GM19239 (cell line): ENCODE measurements at regions not wholly inside any gene's neighbourhood (a gene's known extent, or its start where the extent isn't known, plus 50 kb on each side); places are given as distances from the start of the nearest gene placed in this dataset.
"Not testable (repeated sequence)": the region's sequence is repeated elsewhere in the genome, so short reads cannot be mapped to it uniquely, and the experiment has no call there.

Experiments used
- DNase-seq: peaks from one replicate; pipeline ENCODE4 v3.0.0; 2011; ENCODE audit warnings: low spot score; ENCODE audit not compliant: insufficient read length
- FAIRE-seq: peaks from 2 replicates; lab custom pipeline; 2011; peaks lifted over from hg19 to GRCh38; lab: Jason Lieb, UNC

- DNase-seq: no peak
- no peak for FAIRE-seq
Observed at GRCh38 chr12:114616081-114616480, 67.9 kb downstream of the TBX3 start.

GRCh38 chr12:114614040-114614439 is 69.9 kb downstream of the TBX3 start:
- FAIRE-seq: no peak

GRCh38 chr12:114612062-114612461 is 71.9 kb downstream of the TBX3 start:
- DNase-seq (no peak), FAIRE-seq (no peak)

More at GRCh38 chr12:114614040-114614439, 69.9 kb downstream of the TBX3 start:
- DNase-seq: no peak

DNA sequence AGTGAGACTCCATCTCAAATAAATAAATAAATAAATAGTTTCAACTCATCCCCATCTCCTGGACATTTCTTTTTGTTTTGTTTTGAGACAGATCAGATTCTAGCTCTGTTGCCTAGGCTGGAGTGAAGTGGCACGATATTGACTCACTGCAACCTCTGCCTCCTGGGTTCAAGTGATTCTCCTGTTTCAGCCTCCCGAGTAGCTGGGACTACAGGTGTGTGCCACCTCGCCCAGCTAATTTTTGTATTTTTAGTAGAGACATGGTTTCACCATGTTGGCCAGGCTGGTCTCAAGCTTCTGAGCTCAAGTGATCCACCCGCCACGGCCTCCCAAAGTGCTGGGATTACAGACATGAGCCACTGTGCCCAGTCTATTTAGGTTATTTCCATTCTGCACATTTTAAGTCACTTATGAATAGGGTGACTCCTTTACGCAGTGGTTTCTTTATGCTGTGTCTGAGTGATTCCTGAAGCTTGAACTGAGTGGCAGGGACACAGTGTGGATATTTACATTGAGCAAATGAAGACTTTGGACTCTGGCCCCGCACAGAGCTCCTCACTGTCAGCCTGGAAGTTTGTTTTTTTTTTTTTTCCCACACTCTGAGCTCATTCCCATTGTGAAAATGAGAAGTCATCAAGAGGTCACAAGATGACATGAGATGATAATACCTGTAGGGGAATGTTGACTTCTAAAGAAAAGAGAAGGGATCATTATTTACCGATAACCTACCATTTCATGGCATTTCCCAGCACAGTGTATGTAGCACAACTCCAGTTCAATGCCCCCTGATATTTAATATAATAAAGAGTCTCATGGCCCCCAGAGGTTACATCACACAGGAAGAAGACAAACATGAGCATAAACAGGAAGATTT is 72.6 kb downstream of the TBX3 start:
- DNase-seq (no peak), FAIRE-seq (no peak)

GRCh38 chr12:114608509-114608908 is 75.5 kb downstream of the TBX3 start:
- no peak for FAIRE-seq
- no peak for DNase-seq

DNA sequence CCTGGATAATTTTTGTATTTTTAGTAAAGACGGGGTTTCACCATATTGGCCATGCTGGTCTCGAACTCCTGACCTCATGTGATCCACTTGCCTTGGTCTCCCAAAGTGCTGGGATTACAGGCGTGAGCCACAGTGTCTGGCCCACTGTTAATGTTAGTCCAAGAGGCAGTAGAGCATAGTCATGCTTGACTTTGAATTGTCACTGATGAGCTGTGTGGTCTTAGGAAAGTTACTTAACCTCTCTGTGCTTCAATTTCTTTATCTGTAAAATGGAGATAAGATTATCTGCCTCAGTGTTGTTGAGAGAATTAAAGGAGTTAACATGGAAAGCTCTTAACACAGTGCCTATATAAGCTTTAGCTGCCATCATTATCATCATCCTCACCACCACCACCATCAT is 78.1 kb downstream of the TBX3 start:
- FAIRE-seq (no peak), DNase-seq (no peak)

GRCh38 chr12:114604606-114605005 is 79.4 kb downstream of the TBX3 start:
- DNase-seq (no peak), FAIRE-seq (no peak)

DNA sequence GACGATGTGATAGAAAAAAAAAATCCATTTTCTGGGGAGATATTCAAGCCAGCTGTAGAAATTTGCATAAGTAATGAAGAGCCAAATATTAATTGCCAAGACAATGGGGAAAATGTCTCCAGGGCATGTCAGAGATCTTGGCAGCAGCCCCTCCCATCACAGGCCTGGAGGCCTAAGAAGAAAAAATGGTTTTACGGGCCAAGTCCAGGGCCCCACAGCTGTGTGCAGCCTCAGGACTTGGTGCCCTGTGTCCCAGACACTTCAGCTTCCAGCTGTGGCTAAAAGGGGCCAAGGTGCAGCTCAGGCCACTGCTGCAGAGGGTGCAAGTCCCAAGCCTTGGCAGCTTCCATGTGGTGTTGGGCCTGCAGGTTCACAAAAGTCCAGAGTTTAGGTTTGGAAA is 83.4 kb downstream of the TBX3 start:
- DNase-seq, FAIRE-seq: not testable (repeated sequence)

DNA sequence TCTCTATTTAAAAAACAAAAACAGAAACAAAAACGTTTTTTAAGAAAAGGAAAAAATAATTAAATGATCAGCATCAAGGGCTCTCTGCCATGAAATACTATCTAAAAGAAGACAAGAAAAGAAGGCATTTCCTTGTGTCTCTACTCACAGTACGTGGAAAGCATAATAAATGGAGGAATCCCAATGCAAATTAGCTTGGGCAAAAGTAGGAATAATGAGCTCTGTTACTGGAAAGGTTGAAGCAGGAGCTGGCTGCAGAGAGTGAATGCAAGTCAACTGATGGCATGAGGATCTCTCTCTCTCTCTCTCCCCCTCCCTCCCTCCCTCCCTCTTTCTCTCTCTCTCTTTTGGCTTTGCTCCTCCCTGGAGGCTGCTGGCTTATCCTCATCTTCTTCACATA is 85.9 kb downstream of the TBX3 start:
- DNase-seq (no peak), FAIRE-seq (no peak)

DNA sequence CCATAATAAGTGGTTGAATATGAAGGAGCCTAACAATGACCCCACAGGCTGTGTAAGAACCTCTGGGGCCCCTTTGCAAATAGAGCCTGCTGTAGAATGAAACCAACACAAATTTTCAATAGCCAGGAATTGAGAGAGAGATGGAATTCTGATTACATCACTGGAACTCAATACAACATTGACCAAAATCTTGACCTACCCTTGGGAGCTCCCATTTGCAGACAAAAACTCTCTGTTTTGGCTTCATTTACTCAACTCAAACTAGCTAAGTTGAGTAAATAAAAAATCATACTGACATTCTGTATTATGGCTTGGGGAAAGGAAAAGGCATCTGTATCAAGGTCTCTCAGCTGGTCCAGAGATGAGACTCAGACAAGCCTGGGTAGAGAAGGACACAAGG is 91.0 kb downstream of the TBX3 start:
- FAIRE-seq (no peak), DNase-seq (no peak)

DNA sequence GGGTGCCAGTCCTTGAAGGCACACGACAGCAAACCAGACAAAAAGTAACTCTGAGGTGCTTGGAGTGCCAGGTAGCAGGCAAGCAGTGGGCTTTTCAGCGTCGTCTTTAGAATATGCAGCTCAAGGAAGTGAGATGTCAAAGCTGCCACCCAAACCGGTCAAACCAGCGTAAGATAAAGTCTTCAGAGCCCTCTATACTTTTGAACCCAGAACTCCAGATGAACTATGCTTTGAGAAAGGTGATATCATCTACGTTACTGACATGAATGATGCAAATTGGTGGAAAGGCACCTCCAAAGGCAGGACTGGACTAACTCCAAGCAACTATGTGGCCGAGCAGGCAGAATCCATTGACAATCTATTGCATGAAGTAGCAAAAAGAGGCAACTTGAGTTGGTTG is 95.9 kb downstream of the TBX3 start:
- FAIRE-seq (no peak), DNase-seq (no peak)

DNA sequence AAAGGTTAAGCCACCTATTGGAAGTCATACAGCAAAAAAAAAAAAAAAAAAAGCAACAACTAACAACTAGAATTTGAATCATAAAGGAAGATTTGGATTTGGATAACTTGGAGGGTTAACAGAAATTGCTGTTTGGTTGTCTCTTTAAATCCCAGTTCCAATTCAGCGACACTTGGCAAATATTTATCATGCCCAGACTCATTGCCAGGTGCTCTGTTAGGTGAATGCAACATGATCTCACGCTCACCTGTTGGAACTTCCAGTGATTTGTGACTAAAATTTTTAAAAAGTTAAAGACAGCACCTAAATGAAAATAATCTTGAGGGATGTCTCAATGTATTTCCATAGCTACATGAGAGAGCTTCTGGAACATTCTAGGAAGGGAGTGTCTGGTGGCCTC is 103.7 kb downstream of the TBX3 start:
- FAIRE-seq: no peak
- DNase-seq: no peak

- FAIRE-seq (no peak), DNase-seq (no peak)
Observed at GRCh38 chr12:114579389-114579788, 104.6 kb downstream of the TBX3 start.

DNA sequence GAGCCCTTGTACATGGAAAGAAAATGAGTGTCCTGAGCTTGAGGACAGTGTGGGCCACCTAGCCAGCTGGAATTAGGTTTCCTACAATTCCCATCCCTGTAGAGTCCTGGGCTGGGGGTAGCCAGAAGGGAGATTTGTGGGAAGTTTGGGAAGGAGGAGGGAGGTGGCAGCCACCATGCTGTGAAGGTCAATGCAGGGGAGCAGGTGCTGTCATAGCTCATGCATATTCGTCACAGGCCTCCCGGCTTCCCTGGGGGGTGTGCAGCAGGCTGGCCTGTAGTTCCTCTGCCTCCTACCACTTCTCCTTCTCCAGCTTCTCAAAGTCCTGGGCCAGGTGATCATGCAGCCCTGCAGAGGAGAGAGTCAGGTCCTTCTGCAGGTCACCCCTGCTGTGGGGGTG is 121.3 kb downstream of the TBX3 start:
- FAIRE-seq (no peak), DNase-seq (no peak)

DNA sequence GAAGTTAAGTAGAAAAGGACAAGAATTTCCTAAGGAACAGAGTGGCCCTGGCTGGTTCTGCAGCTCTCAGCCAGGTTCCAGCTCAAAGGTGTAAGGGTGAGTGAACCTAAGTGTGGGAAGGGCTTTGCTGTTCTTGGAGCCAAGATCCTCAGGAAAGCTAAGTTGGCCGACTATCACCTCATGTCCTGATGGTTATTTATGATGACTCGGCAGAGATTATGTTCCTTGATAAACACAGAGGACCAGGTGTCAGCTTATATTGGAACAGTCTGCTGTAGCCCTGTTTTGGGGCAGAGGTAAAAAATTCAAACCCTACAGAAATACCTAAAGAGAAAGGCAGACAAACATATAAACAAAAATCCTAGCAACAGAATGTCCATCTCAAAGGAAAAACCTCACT is 128.5 kb downstream of the TBX3 start:
- FAIRE-seq: no peak
- no peak for DNase-seq

DNA sequence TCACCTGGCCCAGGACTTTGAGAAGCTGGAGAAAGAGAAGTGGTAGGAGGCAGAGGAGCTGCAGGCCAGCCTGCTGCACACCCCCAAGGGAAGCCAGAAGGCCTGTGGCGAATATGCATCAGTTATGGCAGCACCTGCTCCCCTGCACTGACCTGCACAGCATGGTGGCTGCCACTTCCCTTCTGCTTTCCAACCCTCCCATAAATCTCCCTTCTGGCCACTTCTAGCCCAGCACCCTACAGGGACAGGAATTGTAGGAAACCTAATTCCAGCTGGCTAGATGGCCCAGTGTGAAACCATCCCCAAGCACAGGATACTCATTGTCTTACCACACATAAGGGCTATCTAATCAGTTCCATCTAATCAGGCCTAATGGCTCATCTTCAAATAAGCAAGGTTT is 136.3 kb downstream of the TBX3 start:
- DNase-seq (no peak), FAIRE-seq (no peak)

DNA sequence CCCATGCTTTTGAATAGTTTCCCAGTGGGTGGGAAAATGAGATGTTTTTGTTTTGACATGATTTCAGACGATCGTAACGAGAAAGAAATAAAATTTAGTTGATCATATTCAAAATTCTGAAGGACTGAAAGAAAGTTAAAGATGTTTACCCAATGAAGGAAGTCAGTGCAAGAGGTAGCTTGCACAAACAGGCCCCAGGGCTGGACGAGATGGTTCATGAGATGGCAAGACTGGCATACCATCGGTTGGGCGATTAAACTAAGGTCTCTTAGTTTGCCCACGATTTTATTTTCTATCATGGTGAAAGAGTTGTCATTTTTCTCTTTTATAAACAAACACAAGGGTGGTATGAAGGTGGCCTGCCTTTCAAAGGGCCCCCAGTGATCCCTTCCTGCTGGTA is 124.5 kb upstream of the TBX5 start:
- FAIRE-seq (no peak), DNase-seq (no peak)

GRCh38 chr12:114529966-114530365 is 124.0 kb upstream of the TBX5 start:
- no peak for DNase-seq

DNA sequence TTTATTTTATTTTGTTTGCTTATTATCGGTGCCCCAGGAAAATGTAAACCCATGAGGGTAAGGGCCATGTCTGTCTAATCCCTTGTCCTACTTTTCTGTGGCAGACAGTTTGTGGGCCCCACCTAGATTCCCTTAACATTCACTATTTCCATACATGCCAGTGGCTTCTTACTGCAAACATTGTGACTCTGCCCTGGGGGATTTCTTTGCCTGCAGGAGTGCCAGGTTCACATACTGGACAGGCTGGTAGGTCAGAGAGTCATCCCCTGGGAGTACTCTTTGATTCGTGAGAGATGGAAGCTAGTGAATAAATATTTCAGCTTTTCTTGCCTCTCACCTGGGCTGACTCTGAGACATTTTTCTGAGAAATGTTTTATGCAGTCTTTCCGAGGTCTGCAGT is 122.8 kb upstream of the TBX5 start:
- FAIRE-seq (no peak), DNase-seq (no peak)

More at GRCh38 chr12:114529966-114530365, 124.0 kb upstream of the TBX5 start:
- no peak for FAIRE-seq

DNA sequence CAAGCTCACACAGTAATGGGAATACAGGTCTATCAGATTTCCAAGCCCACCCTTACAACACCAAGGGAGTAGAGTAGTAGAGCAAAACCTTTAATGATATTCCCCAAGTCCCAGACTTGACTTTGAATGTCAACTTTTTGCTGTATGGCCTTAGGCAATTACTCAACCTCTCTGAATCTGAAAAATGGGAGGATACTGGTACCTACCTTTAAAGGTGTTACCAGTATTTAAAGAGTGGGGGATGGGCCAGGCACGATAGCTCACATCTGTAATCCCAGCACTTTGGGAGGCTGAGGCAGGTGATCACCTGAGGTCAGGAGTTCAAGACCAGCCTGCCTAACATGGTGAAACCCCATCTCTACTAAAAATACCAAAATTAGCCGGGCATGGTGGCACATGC is 115.2 kb upstream of the TBX5 start:
- not testable (repeated sequence) for FAIRE-seq, DNase-seq

GRCh38 chr12:114512351-114512750 is 106.4 kb upstream of the TBX5 start:
- DNase-seq: no peak

GRCh38 chr12:114508529-114509129 is 102.7 kb upstream of the TBX5 start:
- DNase-seq: peak; percentile 55
- peak; percentile 76 for FAIRE-seq

More at GRCh38 chr12:114512351-114512750, 106.4 kb upstream of the TBX5 start:
- FAIRE-seq: no peak
